ENCODE measurements at regions not wholly inside any gene's neighbourhood (a gene's known extent, or its start where the extent isn't known, plus 50 kb on each side); places are given as distances from the start of the nearest gene placed in this dataset.

DNA sequence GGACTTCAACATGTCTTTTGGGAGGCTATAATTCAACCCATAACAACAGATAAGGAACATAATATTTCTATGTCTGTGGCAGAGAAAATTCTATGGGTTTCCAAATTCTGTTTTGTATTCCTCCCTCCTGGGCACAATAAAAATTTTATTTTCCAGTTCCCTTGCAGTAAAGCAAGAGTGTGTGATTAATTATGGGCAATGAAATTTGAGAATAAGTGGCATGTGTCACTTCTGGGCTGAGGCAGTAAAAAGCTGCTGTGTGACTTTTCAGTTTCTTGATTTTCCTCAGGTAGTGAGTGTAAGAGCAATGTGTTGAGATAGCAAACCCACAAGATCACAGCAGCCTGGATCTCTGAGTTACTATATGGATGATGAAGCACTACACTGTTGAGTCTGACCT, 216.4 kb downstream of the MEIS1 start:
- intact Hi-C loops (cut with DNase I) = no loop called here
- no peaks in the 10 kb centered on the region for H3K36me3 ChIP-seq
- H3K27me3 ChIP-seq = no peaks in the 10 kb centered on the region
- no peaks in the 10 kb centered on the region for H3K4me1 ChIP-seq
- no peaks in the 10 kb centered on the region for H3K9me3 ChIP-seq
- no peak for DNase-seq (ENCODE audit: extremely low spot score)
- H3K27ac ChIP-seq (replicated peaks in 1 of 4) = no peak overlapping the region
- TF ChIP-seq EP300 (IDR thresholded peaks at IDR 0.05) (no peak), POLR2A (IDR thresholded peaks at IDR 0.05; ENCODE audit: low read depth) (no peak), POLR2AphosphoS5 (IDR thresholded peaks at IDR 0.05) (no peak), CTCF (IDR thresholded peaks at IDR 0.05) (no peak)
- H3K4me3 ChIP-seq = no peak overlapping the region

- Histone ChIP-seq H3K36me3 (no peaks in the 10 kb centered on the region), H3K4me1 (no peaks in the 10 kb centered on the region), H3K9me3 (peaks cover 0 to 19% (median 8%) of the 10 kb centered on the region in 4 donors), H3K27me3 (no peaks in the 10 kb centered on the region), H3K27ac (replicated peaks in 1 of 4) (no peak overlapping the region), H3K4me3 (no peak overlapping the region)
- intact Hi-C loops (cut with DNase I) = no loop called here
- DNase-seq (ENCODE audit: extremely low spot score) = no peak
- no peak for TF ChIP-seq CTCF (IDR thresholded peaks at IDR 0.05)
- no peak for TF ChIP-seq EP300 (IDR thresholded peaks at IDR 0.05)
- TF ChIP-seq POLR2A (IDR thresholded peaks at IDR 0.05; ENCODE audit: low read depth) = no peak
- no peak for TF ChIP-seq POLR2AphosphoS5 (IDR thresholded peaks at IDR 0.05)
Measured at GRCh38 chr2:66660804-66661203, 225.9 kb downstream of the MEIS1 start.

- H3K27ac ChIP-seq (replicated peaks in 1 of 4) = no peak overlapping the region
- no peak overlapping the region for H3K4me3 ChIP-seq
- 67% methylated on average over 4 of the region's 10 CpGs for WGBS
- no peak for DNase-seq (ENCODE audit: extremely low spot score)
- H3K27me3 ChIP-seq = no peaks in the 10 kb centered on the region
- peaks cover 0 to 19% (median 8%) of the 10 kb centered on the region in 4 donors for H3K9me3 ChIP-seq
- intact Hi-C loops (cut with DNase I) = no loop called here
- no peak for TF ChIP-seq CTCF (IDR thresholded peaks at IDR 0.05)
- no peak for TF ChIP-seq EP300 (IDR thresholded peaks at IDR 0.05)
- no peak for TF ChIP-seq POLR2A (IDR thresholded peaks at IDR 0.05; ENCODE audit: low read depth)
- no peaks in the 10 kb centered on the region for H3K36me3 ChIP-seq
- no peaks in the 10 kb centered on the region for H3K4me1 ChIP-seq
Measured at GRCh38 chr2:66661253-66662173, 226.6 kb downstream of the MEIS1 start.

DNA sequence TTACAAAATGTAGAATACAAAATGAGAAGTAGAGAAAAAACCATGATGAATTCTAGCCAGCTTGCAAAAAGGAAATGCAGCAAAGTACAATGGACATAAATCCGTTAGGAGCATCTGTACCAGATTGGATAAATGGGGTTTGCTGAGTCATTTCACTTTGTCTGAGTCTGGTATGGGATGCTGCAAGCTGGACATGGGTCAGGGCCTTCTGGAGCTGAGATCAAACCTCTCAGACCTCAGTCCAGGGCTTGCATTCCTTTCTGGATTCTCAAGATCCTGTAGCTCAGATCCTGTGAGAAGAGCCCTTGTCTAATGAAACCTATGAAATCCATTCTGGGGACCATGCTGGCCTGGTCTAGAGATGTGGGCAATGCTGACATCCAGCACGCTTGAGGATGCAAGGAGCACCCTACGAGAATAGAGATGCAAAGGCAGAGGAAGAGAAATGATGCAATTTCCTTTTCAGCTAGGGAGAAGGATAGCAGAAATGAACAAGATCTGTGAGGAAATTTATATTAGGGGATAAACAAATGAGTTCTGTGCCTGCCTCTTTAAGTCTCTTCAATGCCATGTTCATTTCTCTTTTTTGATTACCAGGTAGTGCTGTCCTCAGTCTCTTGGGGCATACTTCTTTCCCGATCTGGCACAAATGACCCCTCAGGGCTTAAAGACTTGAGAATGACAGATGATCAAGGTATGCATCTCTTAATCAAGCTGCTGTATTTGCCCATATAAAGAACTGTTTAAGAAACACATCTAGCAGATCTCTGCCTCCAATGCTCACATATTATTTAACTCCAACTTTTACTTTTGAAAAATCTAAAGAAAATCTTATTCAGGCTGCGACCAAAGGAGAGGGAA, 230.4 kb downstream of the MEIS1 start:
- Histone ChIP-seq H3K27ac (replicated peaks in 1 of 4) (no peak overlapping the region), H3K4me3 (no peak overlapping the region), H3K36me3 (no peaks in the 10 kb centered on the region), H3K9me3 (no peaks in the 10 kb centered on the region), H3K4me1 (no peaks in the 10 kb centered on the region), H3K27me3 (no peaks in the 10 kb centered on the region)
- 62% methylated on average over 5 of the region's 5 CpGs for WGBS
- TF ChIP-seq EP300 (IDR thresholded peaks at IDR 0.05) (no peak), CTCF (IDR thresholded peaks at IDR 0.05) (no peak), POLR2A (IDR thresholded peaks at IDR 0.05; ENCODE audit: low read depth) (no peak), POLR2AphosphoS5 (IDR thresholded peaks at IDR 0.05) (no peak)
- no peak for DNase-seq (ENCODE audit: extremely low spot score)
- intact Hi-C loops (cut with DNase I) = no loop called here

All from esophagus muscularis mucosa (tissue), 4 donors.